Neuronal stem cell (in vitro differentiated cells): ENCODE measurements at regions not wholly inside any gene's neighbourhood (a gene's known extent, or its start where the extent isn't known, plus 50 kb on each side); places are given as distances from the start of the nearest gene placed in this dataset.

Source experiments
- DNase-seq: peaks from one replicate; pipeline ENCODE4 v3.0.0-alpha.2; 2013; ENCODE audit warnings: low spot score
- H2AFZ ChIP-seq: one replicate; pipeline ENCODE4 v1.6.1; 2013; ENCODE audit warnings: mild to moderate bottlenecking, low read length, inconsistent platforms
- H2AK5ac ChIP-seq: 2 replicates; pipeline ENCODE4 v1.6.1; 2013; ENCODE audit warnings: low read depth, mild to moderate bottlenecking, inconsistent platforms, low read length, moderate library complexity, mixed read lengths
- H2BK120ac ChIP-seq: 2 replicates; pipeline ENCODE4 v1.6.1; 2013; ENCODE audit warnings: low read depth, mild to moderate bottlenecking, inconsistent platforms, low read length, moderate library complexity, mixed read lengths
- H2BK12ac ChIP-seq: one replicate; pipeline ENCODE4 v1.6.1; 2013; ENCODE audit warnings: low read length, inconsistent platforms
- H2BK15ac ChIP-seq: 2 replicates; pipeline ENCODE4 v1.6.1; 2013; ENCODE audit warnings: mild to moderate bottlenecking, low read length, inconsistent platforms, mixed read lengths
- H2BK5ac ChIP-seq: one replicate; pipeline ENCODE4 v1.6.1; 2013; ENCODE audit warnings: inconsistent platforms, mild to moderate bottlenecking, low read length, moderate library complexity
- H3K14ac ChIP-seq: one replicate; pipeline ENCODE4 v1.6.1; 2013; ENCODE audit warnings: low read length, inconsistent platforms
- H3K18ac ChIP-seq: 2 replicates; pipeline ENCODE4 v1.6.1; 2013; ENCODE audit warnings: low read length, inconsistent platforms
- H3K23ac ChIP-seq: 2 replicates; pipeline ENCODE4 v1.6.1; 2013; ENCODE audit warnings: low read depth, mild to moderate bottlenecking, mixed read lengths, low read length, inconsistent platforms; ENCODE audit not compliant: poor library complexity
- H3K27ac ChIP-seq: replicated peaks from 3 replicates; pipeline ENCODE4 v1.5.1; 2013; ENCODE audit warnings: low read length, inconsistent platforms
- H3K27me3 ChIP-seq, 3 experiments: 2 replicates each; pipeline ENCODE4 v1.6.1; 2013; ENCODE audit warnings: low read length in 3 of 3, mild to moderate bottlenecking in 2 of 3, inconsistent platforms in 1 of 3, low read depth in 1 of 3, mixed read lengths in 1 of 3, moderate library complexity in 1 of 3; ENCODE audit not compliant: control insufficient read depth in 3 of 3, insufficient read depth in 3 of 3
- H3K36me3 ChIP-seq, 2 donors: replicated peaks in 1 of 2; 2 replicates each; pipeline ENCODE4 v1.6.1; 2013; ENCODE audit warnings: low read length in 2 of 2; ENCODE audit not compliant: control insufficient read depth in 2 of 2, insufficient read depth in 2 of 2
- H3K4ac ChIP-seq: 2 replicates; pipeline ENCODE4 v1.6.1; 2013; ENCODE audit warnings: inconsistent platforms, mild to moderate bottlenecking, low read length, moderate library complexity
- H3K4me1 ChIP-seq, 2 donors: 1 replicate in 1 of 2; 2 replicates in 1 of 2; pipeline ENCODE4 v1.6.1; 2013; ENCODE audit warnings: low read length in 2 of 2, low read depth in 1 of 2; ENCODE audit not compliant: control insufficient read depth in 2 of 2, insufficient read depth in 1 of 2
- H3K4me2 ChIP-seq: one replicate; pipeline ENCODE4 v1.6.1; 2013; ENCODE audit warnings: mild to moderate bottlenecking, low read length, inconsistent platforms; ENCODE audit not compliant: insufficient read depth, poor library complexity, severe bottlenecking
- H3K4me3 ChIP-seq, 2 donors: 2 replicates each; pipeline ENCODE4 v1.5.1; 2013; ENCODE audit warnings: low read length in 2 of 2, mild to moderate bottlenecking in 2 of 2, inconsistent platforms in 1 of 2, moderate library complexity in 1 of 2
- H3K79me1 ChIP-seq: one replicate; pipeline ENCODE4 v1.6.1; 2013; ENCODE audit warnings: low read depth, mild to moderate bottlenecking, inconsistent platforms, low read length, moderate library complexity
- H3K9ac ChIP-seq: one replicate; pipeline ENCODE4 v1.6.1; 2013; ENCODE audit warnings: mild to moderate bottlenecking, low read depth, low read length, inconsistent platforms; ENCODE audit not compliant: poor library complexity
- H3K9me3 ChIP-seq, 2 donors: replicated peaks in 1 of 2; 2 replicates each; pipeline versions ENCODE3 to v1.6.1; 2013; ENCODE audit warnings: low read length in 2 of 2, mild to moderate bottlenecking in 2 of 2, inconsistent platforms in 1 of 2, low read depth in 1 of 2, mixed read lengths in 1 of 2, moderate library complexity in 1 of 2; ENCODE audit not compliant: control insufficient read depth in 2 of 2, insufficient read depth in 1 of 2
- H4K8ac ChIP-seq: one replicate; pipeline ENCODE4 v1.6.1; 2013; ENCODE audit warnings: low read depth, mild to moderate bottlenecking, inconsistent platforms, low read length, moderate library complexity
- H4K91ac ChIP-seq: one replicate; pipeline ENCODE4 v1.6.1; 2013; ENCODE audit warnings: low read length, low read depth, mild to moderate bottlenecking, inconsistent platforms; ENCODE audit not compliant: poor library complexity
- WGBS, 2 donors: extraction: QIAGEN DNeasy Blood & Tissue Kit; methylation state at CpG; one replicate each; pipeline ENCODE4 v1.1.7; 2013; ENCODE audit warnings: missing lambda C conversion rate in 2 of 2, mixed read lengths in 1 of 2; ENCODE audit not compliant: insufficient read length in 2 of 2, insufficient replicate concordance in 1 of 2; ENCODE audit errors: extremely low coverage in 2 of 2; 5-methylcytosine and 5-hydroxymethylcytosine counted together

DNA sequence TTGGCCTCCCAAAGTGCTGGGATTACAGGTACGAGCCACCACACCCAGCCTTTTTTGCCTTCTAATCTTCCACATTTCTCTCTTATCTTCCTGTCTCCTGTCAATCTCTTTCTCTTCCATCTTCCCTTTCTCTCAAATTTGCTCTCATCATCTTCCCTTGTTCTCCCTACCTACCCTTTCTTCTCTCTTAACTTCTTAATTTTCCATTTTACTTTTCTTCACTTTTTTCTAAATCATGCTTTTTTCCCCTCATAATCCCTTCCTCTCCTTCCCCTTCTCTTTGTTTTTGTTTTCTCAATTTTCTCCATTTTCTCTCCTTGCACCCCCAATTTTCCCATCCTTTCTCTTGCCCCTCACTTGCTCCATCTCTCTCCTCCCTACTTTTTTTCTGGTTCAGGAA is 545.7 kb downstream of the OMA1 start:
- Histone ChIP-seq H4K91ac (no peak overlapping the region), H4K8ac (no peak overlapping the region), H3K27ac (no peak overlapping the region), H2AK5ac (no peak overlapping the region), H2BK120ac (no peak overlapping the region), H3K4ac (no peak overlapping the region), H2BK5ac (no peak overlapping the region), H3K27me3 (no peaks in the 10 kb centered on the region), H3K18ac (no peak overlapping the region), H3K23ac (no peak overlapping the region), H3K4me1 (peaks cover 6 to 20% of the 10 kb centered on the region in 2 donors), H3K79me1 (no peaks in the 10 kb centered on the region), H3K9me3 (peaks cover 0 to 4% of the 10 kb centered on the region in 2 donors), H2BK12ac (no peak overlapping the region), H2AFZ (no peak overlapping the region), H3K9ac (no peak overlapping the region), H3K4me3 (no peak overlapping the region), H3K36me3 (no peaks in the 10 kb centered on the region), H3K4me2 (no peak overlapping the region), H2BK15ac (no peak overlapping the region), H3K14ac (no peak overlapping the region)
- WGBS, 2 donors = no CpG with 5 or more reads among the region's 1 CpG
- DNase-seq = no peak

DNA sequence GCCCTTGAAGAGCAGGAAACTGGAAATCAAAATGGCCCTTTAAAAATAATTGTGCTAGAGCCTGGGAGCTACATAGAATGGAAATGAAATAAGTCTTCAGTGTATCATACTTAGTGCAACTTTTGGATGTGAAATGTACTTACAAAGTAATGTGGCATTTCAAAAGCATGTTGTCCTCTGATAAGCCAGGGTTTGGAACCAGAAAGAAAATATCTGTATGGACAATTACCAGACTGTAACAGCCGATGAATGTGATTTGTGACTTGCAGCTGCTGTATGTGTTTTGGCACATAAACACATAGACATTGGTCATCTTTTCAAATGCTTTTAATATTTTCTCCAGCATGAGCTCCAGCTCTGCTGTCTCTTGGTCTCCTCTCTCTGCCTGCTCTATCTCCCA is 546.4 kb downstream of the OMA1 start:
- no peak for DNase-seq
- no peak overlapping the region for H3K4me3 ChIP-seq
- no CpG with 5 or more reads among the region's 1 CpG for WGBS, 2 donors
- H2BK5ac ChIP-seq = no peak overlapping the region
- no peak overlapping the region for H3K14ac ChIP-seq
- H2AFZ ChIP-seq = no peak overlapping the region
- H3K79me1 ChIP-seq = no peaks in the 10 kb centered on the region
- no peaks in the 10 kb centered on the region for H3K27me3 ChIP-seq
- no peak overlapping the region for H3K23ac ChIP-seq
- no peak overlapping the region for H3K18ac ChIP-seq
- H2AK5ac ChIP-seq = no peak overlapping the region
- peaks cover 0 to 4% of the 10 kb centered on the region in 2 donors for H3K9me3 ChIP-seq
- H2BK120ac ChIP-seq = no peak overlapping the region
- H4K91ac ChIP-seq = no peak overlapping the region
- no peak overlapping the region for H3K9ac ChIP-seq
- H3K4me2 ChIP-seq = no peak overlapping the region
- peaks cover 3 to 13% of the 10 kb centered on the region in 2 donors for H3K4me1 ChIP-seq
- no peak overlapping the region for H2BK15ac ChIP-seq
- no peak overlapping the region for H3K27ac ChIP-seq
- H4K8ac ChIP-seq = no peak overlapping the region
- H3K4ac ChIP-seq = no peak overlapping the region
- H3K36me3 ChIP-seq = no peaks in the 10 kb centered on the region
- no peak overlapping the region for H2BK12ac ChIP-seq

DNA sequence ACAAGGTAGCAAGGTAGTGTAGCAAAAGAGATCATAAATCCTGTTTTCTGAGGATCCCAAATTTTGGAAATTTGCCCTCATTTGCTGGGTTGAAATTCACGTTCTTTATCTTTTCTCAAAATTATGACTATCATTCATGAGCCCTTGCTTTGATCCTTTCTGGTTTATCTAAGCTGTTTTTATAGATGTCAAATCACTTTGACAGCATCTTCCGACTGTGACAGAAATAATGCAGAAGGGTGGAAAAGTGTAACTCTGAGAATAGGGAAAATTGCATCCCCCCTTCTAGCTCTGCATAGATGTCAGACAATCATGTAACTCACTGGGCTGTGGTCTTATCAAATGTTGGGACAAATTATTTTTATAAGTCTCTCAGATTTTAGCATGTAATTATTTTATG is 550.1 kb downstream of the OMA1 start:
- peaks cover 0 to under 1% of the 10 kb centered on the region in 2 donors for H3K4me1 ChIP-seq
- no CpG with 5 or more reads among the region's 2 CpGs for WGBS, 2 donors

DNA sequence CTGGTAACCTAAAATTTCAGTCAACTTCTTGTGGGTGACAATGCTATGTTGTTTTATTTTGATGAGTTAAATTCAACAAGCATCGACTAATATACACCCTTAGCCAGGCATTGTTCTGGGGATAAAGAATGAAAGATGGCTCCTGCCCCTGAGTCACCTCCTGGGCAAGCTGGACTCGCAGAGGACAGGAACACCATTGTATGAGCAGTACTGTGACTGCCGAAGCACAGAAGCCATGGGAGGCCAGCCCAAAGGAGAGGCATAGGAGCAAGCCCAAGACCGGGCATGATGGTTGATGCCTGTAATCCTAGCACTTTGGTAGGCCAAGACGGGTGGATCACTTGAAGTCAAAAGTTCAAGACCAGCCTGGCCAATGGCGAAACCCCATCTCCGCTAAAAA is 555.2 kb downstream of the OMA1 start:
- no peak overlapping the region for H2AK5ac ChIP-seq
- no peak overlapping the region for H3K9ac ChIP-seq
- no peak overlapping the region for H3K14ac ChIP-seq
- H2BK5ac ChIP-seq = no peak overlapping the region
- no peak overlapping the region for H3K4me3 ChIP-seq
- no peaks in the 10 kb centered on the region for H3K79me1 ChIP-seq
- no peak overlapping the region for H4K8ac ChIP-seq
- H3K23ac ChIP-seq = no peak overlapping the region
- no peaks in the 10 kb centered on the region for H3K9me3 ChIP-seq
- no peak overlapping the region for H3K4ac ChIP-seq
- H3K27ac ChIP-seq = no peak overlapping the region
- H4K91ac ChIP-seq = no peak overlapping the region
- no CpG with 5 or more reads among the region's 7 CpGs for WGBS, 2 donors
- no peak overlapping the region for H2BK12ac ChIP-seq
- no peak overlapping the region for H2AFZ ChIP-seq
- H2BK120ac ChIP-seq = no peak overlapping the region
- H3K27me3 ChIP-seq = no peaks in the 10 kb centered on the region
- no peak for DNase-seq
- H3K4me2 ChIP-seq = no peak overlapping the region
- H3K4me1 ChIP-seq = peaks cover 4 to 7% of the 10 kb centered on the region in 2 donors
- no peak overlapping the region for H3K18ac ChIP-seq
- H2BK15ac ChIP-seq = no peak overlapping the region
- no peaks in the 10 kb centered on the region for H3K36me3 ChIP-seq

More for the DNA sequence above, 550.1 kb downstream of the OMA1 start:
- Histone ChIP-seq H4K8ac (no peak overlapping the region), H3K9ac (no peak overlapping the region), H3K27me3 (no peaks in the 10 kb centered on the region), H3K36me3 (no peaks in the 10 kb centered on the region), H4K91ac (no peak overlapping the region), H2AK5ac (no peak overlapping the region), H2BK12ac (no peak overlapping the region), H2BK15ac (no peak overlapping the region), H2BK5ac (no peak overlapping the region), H2BK120ac (no peak overlapping the region), H3K18ac (no peak overlapping the region), H3K14ac (no peak overlapping the region), H3K23ac (no peak overlapping the region), H3K9me3 (peaks cover 0 to 4% of the 10 kb centered on the region in 2 donors), H2AFZ (no peak overlapping the region), H3K4me2 (no peak overlapping the region), H3K79me1 (no peaks in the 10 kb centered on the region), H3K4me3 (no peak overlapping the region), H3K27ac (no peak overlapping the region), H3K4ac (no peak overlapping the region)
- DNase-seq = no peak
